DOHH2 (cell line): ENCODE measurements at regions not wholly inside any gene's neighbourhood (a gene's known extent, or its start where the extent isn't known, plus 50 kb on each side); places are given as distances from the start of the nearest gene placed in this dataset.

ENCODE experiments used
- H3F3A ChIP-seq: fragments of 200-600 bp; sonication (generic), shearing (Covaris generic); 2 replicates; pipeline ENCODE4 v1.6.0; 2016; ENCODE audit warnings: antibody characterized with exemption, mild to moderate bottlenecking; ENCODE audit not compliant: control insufficient read depth, insufficient read depth
- H3K27ac ChIP-seq: fragments of 200-600 bp; sonication (generic); 2 replicates; pipeline ENCODE4 v1.5.1; 2014; ENCODE audit warnings: low read depth, mild to moderate bottlenecking, low read length, moderate library complexity
- H3K27me3 ChIP-seq: fragments of 200-600 bp; sonication (generic); 2 replicates; pipeline ENCODE4 v1.6.1; 2014; ENCODE audit warnings: mild to moderate bottlenecking, low read length, mixed read lengths; ENCODE audit not compliant: control insufficient read depth
- H3K36me3 ChIP-seq: fragments of 200-600 bp; sonication (generic); 2 replicates; pipeline ENCODE4 v1.6.1; 2014; ENCODE audit warnings: mild to moderate bottlenecking, low read length, moderate library complexity, mixed read lengths; ENCODE audit not compliant: control insufficient read depth
- H3K4me1 ChIP-seq: fragments of 200-600 bp; sonication (generic); 2 replicates; pipeline ENCODE4 v1.6.1; 2014; ENCODE audit warnings: mild to moderate bottlenecking, low read length, mixed read lengths; ENCODE audit not compliant: control insufficient read depth
- H3K4me2 ChIP-seq: fragments of 200-600 bp; sonication (generic); 2 replicates; pipeline ENCODE4 v1.6.0; 2014; ENCODE audit warnings: mild to moderate bottlenecking, low read length, moderate library complexity
- H3K4me3 ChIP-seq: fragments of 200-600 bp; sonication (generic); 2 replicates; pipeline ENCODE4 v1.5.1; 2014; ENCODE audit warnings: mild to moderate bottlenecking, low read length, mixed read lengths
- H3K79me2 ChIP-seq: fragments of 200-600 bp; sonication (generic); 2 replicates; pipeline ENCODE4 v1.6.1; 2014; ENCODE audit warnings: mild to moderate bottlenecking, low read length, mixed read lengths; ENCODE audit not compliant: control insufficient read depth
- H3K9me2 ChIP-seq: fragments of 200-600 bp; sonication (generic); replicated peaks from 2 replicates; pipeline ENCODE4 v1.6.1; 2014; ENCODE audit warnings: mild to moderate bottlenecking, low read length, mixed read lengths; ENCODE audit not compliant: control insufficient read depth
- H3K9me3 ChIP-seq: fragments of 200-600 bp; sonication (generic); 2 replicates; pipeline ENCODE4 v1.6.1; 2014; ENCODE audit warnings: antibody characterized with exemption, low read length, mixed read lengths; ENCODE audit not compliant: control insufficient read depth, insufficient read depth
- H4K20me1 ChIP-seq: fragments of 200-600 bp; sonication (generic); 2 replicates; pipeline ENCODE4 v1.6.0; 2014; ENCODE audit warnings: low read depth, mild to moderate bottlenecking, antibody characterized with exemption, low read length, moderate library complexity; ENCODE audit not compliant: control insufficient read depth, insufficient read depth
- CTCF ChIP-seq: fragments of 200-600 bp; sonication (generic); IDR thresholded peaks from one replicate; pipeline ENCODE4 v1.5.1; 2014; ENCODE audit warnings: antibody characterized with exemption, mild to moderate bottlenecking, low read depth, low read length; ENCODE audit not compliant: poor library complexity, severe bottlenecking
- EZH2phosphoT487 ChIP-seq: fragments of 200-600 bp; sonication (generic); IDR thresholded peaks from 2 replicates; pipeline ENCODE4 v1.6.1; 2017; ENCODE audit warnings: borderline replicate concordance, mild to moderate bottlenecking, antibody characterized with exemption, low read length, moderate library complexity, mixed read lengths

- Histone ChIP-seq H3K36me3 (no peaks in the 10 kb centered on the region), H3K27me3 (0 out of 2 replicates have a peak, but pooled peaks cover 4% of the 10 kb centered on the region), H3K4me1 (peaks cover 23% of the 10 kb centered on the region), H3K4me2 (no peak overlapping the region), H4K20me1 (no peaks in the 10 kb centered on the region), H3F3A (no peaks in the 10 kb centered on the region), H3K9me2 (no peaks in the 10 kb centered on the region), H3K27ac (no peak overlapping the region), H3K4me3 (no peak overlapping the region), H3K9me3 (no peaks in the 10 kb centered on the region), H3K79me2 (no peaks in the 10 kb centered on the region)
- no peak for TF ChIP-seq EZH2phosphoT487
- no peak for TF ChIP-seq CTCF
These were observed 201.4 kb upstream of the PWP1 start for GRCh38 chr12:107484230-107484629.

- TF ChIP-seq EZH2phosphoT487 (no peak), CTCF (no peak)
- no peak overlapping the region for H3K4me2 ChIP-seq
- H3F3A ChIP-seq = no peaks in the 10 kb centered on the region
- H3K9me2 ChIP-seq = no peaks in the 10 kb centered on the region
- no peaks in the 10 kb centered on the region for H4K20me1 ChIP-seq
- no peaks in the 10 kb centered on the region for H3K36me3 ChIP-seq
- H3K4me3 ChIP-seq = no peak overlapping the region
- no peaks in the 10 kb centered on the region for H3K9me3 ChIP-seq
- H3K27me3 ChIP-seq = 0 out of 2 replicates have a peak, but pooled peaks cover under 1% of the 10 kb centered on the region
- peaks cover 30% of the 10 kb centered on the region for H3K4me1 ChIP-seq
- no peak overlapping the region for H3K27ac ChIP-seq
- no peaks in the 10 kb centered on the region for H3K79me2 ChIP-seq
These were observed 200.7 kb upstream of the PWP1 start for GRCh38 chr12:107484941-107485340.

GRCh38 chr12:107485731-107486130 is 199.9 kb upstream of the PWP1 start:
- no peaks in the 10 kb centered on the region for H4K20me1 ChIP-seq
- H3K4me1 ChIP-seq = peaks cover 38% of the 10 kb centered on the region
- TF ChIP-seq CTCF (no peak), EZH2phosphoT487 (no peak)
- no peaks in the 10 kb centered on the region for H3K9me3 ChIP-seq
- H3K27me3 ChIP-seq = no peaks in the 10 kb centered on the region
- no peak overlapping the region for H3K27ac ChIP-seq
- no peaks in the 10 kb centered on the region for H3K79me2 ChIP-seq
- no peaks in the 10 kb centered on the region for H3F3A ChIP-seq
- no peaks in the 10 kb centered on the region for H3K36me3 ChIP-seq
- no peak overlapping the region for H3K4me3 ChIP-seq
- no peak overlapping the region for H3K4me2 ChIP-seq
- no peaks in the 10 kb centered on the region for H3K9me2 ChIP-seq
